WTC11 (cell line): ENCODE measurements at regions not wholly inside any gene's neighbourhood (a gene's known extent, or its start where the extent isn't known, plus 50 kb on each side); places are given as distances from the start of the nearest gene placed in this dataset.

ENCODE experiments used
- ATF6 ChIP-seq: sonication (generic); formaldehyde crosslinking; IDR thresholded peaks from 2 replicates; pipeline ENCODE4 v1.8.1; 2023; ENCODE audit warnings: mild to moderate bottlenecking, missing genetic modification reagents
- ESRRA ChIP-seq: sonication (generic); formaldehyde crosslinking; IDR thresholded peaks from 2 replicates; pipeline ENCODE4 v1.8.1; 2022; ENCODE audit warnings: mild to moderate bottlenecking, missing genetic modification reagents, borderline replicate concordance
- IRF2 ChIP-seq: sonication (generic); formaldehyde crosslinking; IDR thresholded peaks from 2 replicates; pipeline ENCODE4 v1.8.0; 2022; ENCODE audit warnings: low read depth, missing genetic modification reagents, borderline replicate concordance
- JUN ChIP-seq: sonication (generic); formaldehyde crosslinking; IDR thresholded peaks from 2 replicates; pipeline ENCODE4 v1.8.0; 2023; ENCODE audit warnings: mild to moderate bottlenecking, missing genetic modification reagents
- MAX ChIP-seq: sonication (generic); formaldehyde crosslinking; IDR thresholded peaks from 2 replicates; pipeline ENCODE4 v1.8.0; 2022; ENCODE audit warnings: mild to moderate bottlenecking, missing genetic modification reagents
- NR1H2 ChIP-seq: sonication (generic); formaldehyde crosslinking; IDR thresholded peaks from 2 replicates; pipeline ENCODE4 v1.9.0; 2021; ENCODE audit warnings: mild to moderate bottlenecking, moderate library complexity, missing genetic modification reagents
- ZNF121 ChIP-seq: sonication (generic); formaldehyde crosslinking; IDR thresholded peaks from 2 replicates; pipeline ENCODE4 v1.8.0; 2023; ENCODE audit warnings: missing genetic modification reagents
- ZNF317 ChIP-seq: sonication (generic); formaldehyde crosslinking; IDR thresholded peaks from 2 replicates; pipeline ENCODE4 v1.8.1; 2023; ENCODE audit warnings: low read depth, mild to moderate bottlenecking, moderate library complexity, missing genetic modification reagents, borderline replicate concordance
- ZNF396 ChIP-seq: fragments of 250-450 bp; sonication (Bioruptor Pico); IDR thresholded peaks from 2 replicates; pipeline ENCODE4 v1.8.0; 2021; ENCODE audit warnings: mild to moderate bottlenecking, moderate library complexity, borderline replicate concordance
- TF ChIP-seq, protein P1 (sequence below): fragments of 200-600 bp; IDR thresholded peaks from 2 replicates; pipeline ENCODE4 v1.8.0; 2022; ENCODE audit warnings: antibody characterized with exemption
- TF ChIP-seq, protein P2 (sequence below): sonication (generic); formaldehyde crosslinking; IDR thresholded peaks from 2 replicates; pipeline ENCODE4 v1.8.0; 2022; ENCODE audit warnings: mild to moderate bottlenecking, missing genetic modification reagents
- TF ChIP-seq, protein P3 (sequence below): sonication (generic); formaldehyde crosslinking; conservative IDR thresholded peaks from 2 replicates; pipeline ENCODE4 v1.8.1; 2022; ENCODE audit warnings: mild to moderate bottlenecking, missing genetic modification reagents

- TF ChIP-seq MAX (no peak), ZNF317 (CRISPR knock-in tag) (no peak), ZNF121 (CRISPR knock-in tag) (no peak), ESRRA (no peak), NR1H2 (CRISPR knock-in tag) (no peak), JUN (CRISPR knock-in tag) (no peak), IRF2 (CRISPR knock-in tag) (no peak), ZNF396 (no peak), ATF6 (CRISPR knock-in tag) (no peak)
- TF ChIP-seq, protein P1, sequence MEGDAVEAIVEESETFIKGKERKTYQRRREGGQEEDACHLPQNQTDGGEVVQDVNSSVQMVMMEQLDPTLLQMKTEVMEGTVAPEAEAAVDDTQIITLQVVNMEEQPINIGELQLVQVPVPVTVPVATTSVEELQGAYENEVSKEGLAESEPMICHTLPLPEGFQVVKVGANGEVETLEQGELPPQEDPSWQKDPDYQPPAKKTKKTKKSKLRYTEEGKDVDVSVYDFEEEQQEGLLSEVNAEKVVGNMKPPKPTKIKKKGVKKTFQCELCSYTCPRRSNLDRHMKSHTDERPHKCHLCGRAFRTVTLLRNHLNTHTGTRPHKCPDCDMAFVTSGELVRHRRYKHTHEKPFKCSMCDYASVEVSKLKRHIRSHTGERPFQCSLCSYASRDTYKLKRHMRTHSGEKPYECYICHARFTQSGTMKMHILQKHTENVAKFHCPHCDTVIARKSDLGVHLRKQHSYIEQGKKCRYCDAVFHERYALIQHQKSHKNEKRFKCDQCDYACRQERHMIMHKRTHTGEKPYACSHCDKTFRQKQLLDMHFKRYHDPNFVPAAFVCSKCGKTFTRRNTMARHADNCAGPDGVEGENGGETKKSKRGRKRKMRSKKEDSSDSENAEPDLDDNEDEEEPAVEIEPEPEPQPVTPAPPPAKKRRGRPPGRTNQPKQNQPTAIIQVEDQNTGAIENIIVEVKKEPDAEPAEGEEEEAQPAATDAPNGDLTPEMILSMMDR, result no peak
- TF ChIP-seq, protein P2, sequence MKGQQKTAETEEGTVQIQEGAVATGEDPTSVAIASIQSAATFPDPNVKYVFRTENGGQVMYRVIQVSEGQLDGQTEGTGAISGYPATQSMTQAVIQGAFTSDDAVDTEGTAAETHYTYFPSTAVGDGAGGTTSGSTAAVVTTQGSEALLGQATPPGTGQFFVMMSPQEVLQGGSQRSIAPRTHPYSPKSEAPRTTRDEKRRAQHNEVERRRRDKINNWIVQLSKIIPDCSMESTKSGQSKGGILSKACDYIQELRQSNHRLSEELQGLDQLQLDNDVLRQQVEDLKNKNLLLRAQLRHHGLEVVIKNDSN (CRISPR knock-in tag), result no peak
- TF ChIP-seq, protein P3, sequence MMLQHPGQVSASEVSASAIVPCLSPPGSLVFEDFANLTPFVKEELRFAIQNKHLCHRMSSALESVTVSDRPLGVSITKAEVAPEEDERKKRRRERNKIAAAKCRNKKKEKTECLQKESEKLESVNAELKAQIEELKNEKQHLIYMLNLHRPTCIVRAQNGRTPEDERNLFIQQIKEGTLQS (CRISPR knock-in tag), result no peak
Observed at GRCh38 chr10:130873636-130874035, 437.9 kb downstream of the TCERG1L start.
